Esophagus muscularis mucosa (tissue), 4 donors: ENCODE measurements at regions not wholly inside any gene's neighbourhood (a gene's known extent, or its start where the extent isn't known, plus 50 kb on each side); places are given as distances from the start of the nearest gene placed in this dataset.

Source experiments
- CTCF ChIP-seq, 3 experiments: fragments of 200-600 bp in 2 of 3; fragments of 450-650 bp in 1 of 3; sonication (generic) in 2 of 3; IDR thresholded peaks; one replicate each; pipeline ENCODE4 v1.5.1; 2017 to 2019; ENCODE audit warnings: antibody characterized with exemption in 3 of 3, mild to moderate bottlenecking in 2 of 3, moderate library complexity in 1 of 3
- EP300 ChIP-seq: sonication (generic); formaldehyde crosslinking; IDR thresholded peaks from one replicate; pipeline ENCODE4 v1.6.1; 2017; ENCODE audit warnings: antibody characterized with exemption
- POLR2A ChIP-seq: fragments of 450-650 bp; IDR thresholded peaks from one replicate; pipeline ENCODE4 v1.6.1; 2017; ENCODE audit warnings: antibody characterized with exemption, moderate library complexity, mild to moderate bottlenecking, low read depth

- TF ChIP-seq CTCF (IDR thresholded peaks at IDR 0.05) (no peak), POLR2A (no peak), EP300 (no peak)
Observed at GRCh38 chr13:42396501-42396900, 124.5 kb downstream of the AKAP11 start.
